Activated T-cell treated with anti-CD3 and anti-CD28 coated beads, Interleukin-2, amount 50 U/mL, for 24 hours (primary cell): ENCODE measurements at regions not wholly inside any gene's neighbourhood (a gene's known extent, or its start where the extent isn't known, plus 50 kb on each side); places are given as distances from the start of the nearest gene placed in this dataset.

ENCODE experiments used
- DNase-seq: peaks from one replicate; pipeline ENCODE4 v3.0.0-alpha.2; 2020
- H3K27ac Mint-ChIP-seq: 2 replicates; pipeline ENCODE4 v1.8.0; 2020; ENCODE audit warnings: mild to moderate bottlenecking, mixed read lengths
- H3K27me3 Mint-ChIP-seq: 2 replicates; pipeline ENCODE4 v1.8.0; 2020; ENCODE audit warnings: mixed read lengths
- H3K36me3 Mint-ChIP-seq: 2 replicates; pipeline ENCODE4 v1.8.0; 2020; ENCODE audit warnings: low read depth, mixed read lengths
- H3K4me1 Mint-ChIP-seq: 2 replicates; pipeline ENCODE4 v1.8.0; 2020; ENCODE audit warnings: low read depth, mixed read lengths
- H3K4me3 Mint-ChIP-seq: 2 replicates; pipeline ENCODE4 v1.8.0; 2020; ENCODE audit warnings: mild to moderate bottlenecking, moderate library complexity, mixed read lengths
- H3K9me3 Mint-ChIP-seq: 2 replicates; pipeline ENCODE4 v1.8.0; 2020; ENCODE audit warnings: mixed read lengths

GRCh38 chr7:25615593-25615992, 387.3 kb upstream of the NPVF start:
- H3K36me3 Mint-ChIP-seq = no peaks in the 10 kb centered on the region
- no peaks in the 10 kb centered on the region for H3K9me3 Mint-ChIP-seq
- H3K27ac Mint-ChIP-seq = no peak overlapping the region
- peaks cover 63% of the 10 kb centered on the region for H3K4me1 Mint-ChIP-seq
- H3K4me3 Mint-ChIP-seq = no peak overlapping the region
- no peak for DNase-seq
- no peaks in the 10 kb centered on the region for H3K27me3 Mint-ChIP-seq

- H3K36me3 Mint-ChIP-seq = no peaks in the 10 kb centered on the region
- no peaks in the 10 kb centered on the region for H3K27me3 Mint-ChIP-seq
- H3K9me3 Mint-ChIP-seq = peaks cover under 1% of the 10 kb centered on the region
- no peak for DNase-seq
- peaks cover 56% of the 10 kb centered on the region for H3K4me1 Mint-ChIP-seq
- H3K4me3 Mint-ChIP-seq = no peak overlapping the region
- H3K27ac Mint-ChIP-seq = no peak overlapping the region
Measured at GRCh38 chr7:25617214-25617613, 388.9 kb upstream of the NPVF start.

GRCh38 chr7:25617673-25618072, 389.4 kb upstream of the NPVF start:
- Mint-ChIP-seq H3K27ac (no peak overlapping the region), H3K36me3 (no peaks in the 10 kb centered on the region), H3K4me1 (peaks cover 58% of the 10 kb centered on the region), H3K9me3 (peaks cover 3% of the 10 kb centered on the region), H3K27me3 (no peaks in the 10 kb centered on the region), H3K4me3 (no peak overlapping the region)
- DNase-seq = no peak

- no peak for DNase-seq
- Mint-ChIP-seq H3K4me1 (peaks cover 50% of the 10 kb centered on the region), H3K36me3 (no peaks in the 10 kb centered on the region), H3K4me3 (no peak overlapping the region), H3K27ac (peak overlapping the region; percentile 30), H3K9me3 (peaks cover 3% of the 10 kb centered on the region), H3K27me3 (no peaks in the 10 kb centered on the region)
Measured at GRCh38 chr7:25619381-25619780, 391.1 kb upstream of the NPVF start.

- Mint-ChIP-seq H3K27ac (peak overlapping the region; percentile 82), H3K27me3 (no peaks in the 10 kb centered on the region), H3K4me3 (peak overlapping the region; percentile 11), H3K9me3 (peaks cover 3% of the 10 kb centered on the region), H3K36me3 (no peaks in the 10 kb centered on the region), H3K4me1 (peaks cover 46% of the 10 kb centered on the region)
- peak; percentile 39 for DNase-seq
Measured at GRCh38 chr7:25619963-25620799, 391.9 kb upstream of the NPVF start.

GRCh38 chr7:25621993-25622392, 393.7 kb upstream of the NPVF start:
- H3K4me3 Mint-ChIP-seq = no peak overlapping the region
- no peaks in the 10 kb centered on the region for H3K27me3 Mint-ChIP-seq
- no peak for DNase-seq
- H3K27ac Mint-ChIP-seq = no peak overlapping the region
- H3K4me1 Mint-ChIP-seq = peaks cover 35% of the 10 kb centered on the region
- H3K36me3 Mint-ChIP-seq = no peaks in the 10 kb centered on the region
- peaks cover 3% of the 10 kb centered on the region for H3K9me3 Mint-ChIP-seq

- H3K4me1 Mint-ChIP-seq = peaks cover 29% of the 10 kb centered on the region
- no peaks in the 10 kb centered on the region for H3K27me3 Mint-ChIP-seq
- no peaks in the 10 kb centered on the region for H3K36me3 Mint-ChIP-seq
- no peak overlapping the region for H3K4me3 Mint-ChIP-seq
- peaks cover 3% of the 10 kb centered on the region for H3K9me3 Mint-ChIP-seq
- no peak for DNase-seq
- no peak overlapping the region for H3K27ac Mint-ChIP-seq
Measured at GRCh38 chr7:25622695-25623094, 394.4 kb upstream of the NPVF start.

GRCh38 chr7:25624051-25624450, 395.8 kb upstream of the NPVF start:
- no peaks in the 10 kb centered on the region for H3K27me3 Mint-ChIP-seq
- peaks cover 23% of the 10 kb centered on the region for H3K4me1 Mint-ChIP-seq
- H3K9me3 Mint-ChIP-seq = peaks cover 3% of the 10 kb centered on the region
- no peak overlapping the region for H3K4me3 Mint-ChIP-seq
- no peaks in the 10 kb centered on the region for H3K36me3 Mint-ChIP-seq
- H3K27ac Mint-ChIP-seq = no peak overlapping the region
- no peak for DNase-seq

- DNase-seq = no peak
- Mint-ChIP-seq H3K4me3 (no peak overlapping the region), H3K27me3 (no peaks in the 10 kb centered on the region)
Measured at GRCh38 chr7:25624833-25625232, 396.5 kb upstream of the NPVF start.

GRCh38 chr7:25625306-25625992, 397.2 kb upstream of the NPVF start:
- Mint-ChIP-seq H3K4me3 (no peak overlapping the region), H3K4me1 (peaks cover 12% of the 10 kb centered on the region), H3K27ac (no peak overlapping the region), H3K9me3 (peaks cover 3% of the 10 kb centered on the region), H3K27me3 (no peaks in the 10 kb centered on the region), H3K36me3 (no peaks in the 10 kb centered on the region)
- no peak for DNase-seq

More at GRCh38 chr7:25624833-25625232, 396.5 kb upstream of the NPVF start:
- Mint-ChIP-seq H3K9me3 (peaks cover 3% of the 10 kb centered on the region), H3K27ac (no peak overlapping the region), H3K36me3 (no peaks in the 10 kb centered on the region), H3K4me1 (peaks cover 17% of the 10 kb centered on the region)

- Mint-ChIP-seq H3K4me1 (peaks cover 5% of the 10 kb centered on the region), H3K4me3 (no peak overlapping the region), H3K27ac (no peak overlapping the region), H3K9me3 (peaks cover 3% of the 10 kb centered on the region), H3K36me3 (no peaks in the 10 kb centered on the region), H3K27me3 (no peaks in the 10 kb centered on the region)
- no peak for DNase-seq
Measured at GRCh38 chr7:25626451-25627131, 398.3 kb upstream of the NPVF start.

GRCh38 chr7:25628446-25628845, 400.2 kb upstream of the NPVF start:
- H3K27me3 Mint-ChIP-seq = no peaks in the 10 kb centered on the region
- no peak overlapping the region for H3K4me3 Mint-ChIP-seq
- no peak for DNase-seq
- H3K27ac Mint-ChIP-seq = no peak overlapping the region
- H3K36me3 Mint-ChIP-seq = no peaks in the 10 kb centered on the region
- H3K4me1 Mint-ChIP-seq = peaks cover 3% of the 10 kb centered on the region
- no peaks in the 10 kb centered on the region for H3K9me3 Mint-ChIP-seq

- H3K27ac Mint-ChIP-seq = no peak overlapping the region
- H3K4me3 Mint-ChIP-seq = no peak overlapping the region
- H3K9me3 Mint-ChIP-seq = no peaks in the 10 kb centered on the region
- H3K36me3 Mint-ChIP-seq = no peaks in the 10 kb centered on the region
- DNase-seq = no peak
- no peaks in the 10 kb centered on the region for H3K27me3 Mint-ChIP-seq
- H3K4me1 Mint-ChIP-seq = no peaks in the 10 kb centered on the region
Measured at GRCh38 chr7:25632616-25633015, 404.3 kb upstream of the NPVF start.

GRCh38 chr7:25633426-25634036, 405.2 kb upstream of the NPVF start:
- Mint-ChIP-seq H3K9me3 (no peaks in the 10 kb centered on the region), H3K4me3 (no peak overlapping the region), H3K27me3 (no peaks in the 10 kb centered on the region), H3K27ac (no peak overlapping the region), H3K4me1 (no peaks in the 10 kb centered on the region), H3K36me3 (no peaks in the 10 kb centered on the region)
- DNase-seq = no peak
